GM12875 (cell line): ENCODE measurements at regions not wholly inside any gene's neighbourhood (a gene's known extent, or its start where the extent isn't known, plus 50 kb on each side); places are given as distances from the start of the nearest gene placed in this dataset.

Experiments used
- H3K4me3 ChIP-seq: one replicate; pipeline ENCODE4 v1.5.1; 2011; ENCODE audit warnings: low read depth, low read length, control low read depth
- CTCF ChIP-seq: IDR thresholded peaks from 2 replicates; pipeline ENCODE4 v1.5.1; 2011; ENCODE audit warnings: low read depth, mild to moderate bottlenecking, control low read depth, inconsistent platforms, low read length, moderate library complexity, borderline replicate concordance; ENCODE audit not compliant: insufficient read depth

- TF ChIP-seq CTCF: no peak
- H3K4me3 ChIP-seq: no peak overlapping the region
These were observed 182.2 kb upstream of the KCNIP4 start for GRCh38 chr4:22130741-22131140.

DNA sequence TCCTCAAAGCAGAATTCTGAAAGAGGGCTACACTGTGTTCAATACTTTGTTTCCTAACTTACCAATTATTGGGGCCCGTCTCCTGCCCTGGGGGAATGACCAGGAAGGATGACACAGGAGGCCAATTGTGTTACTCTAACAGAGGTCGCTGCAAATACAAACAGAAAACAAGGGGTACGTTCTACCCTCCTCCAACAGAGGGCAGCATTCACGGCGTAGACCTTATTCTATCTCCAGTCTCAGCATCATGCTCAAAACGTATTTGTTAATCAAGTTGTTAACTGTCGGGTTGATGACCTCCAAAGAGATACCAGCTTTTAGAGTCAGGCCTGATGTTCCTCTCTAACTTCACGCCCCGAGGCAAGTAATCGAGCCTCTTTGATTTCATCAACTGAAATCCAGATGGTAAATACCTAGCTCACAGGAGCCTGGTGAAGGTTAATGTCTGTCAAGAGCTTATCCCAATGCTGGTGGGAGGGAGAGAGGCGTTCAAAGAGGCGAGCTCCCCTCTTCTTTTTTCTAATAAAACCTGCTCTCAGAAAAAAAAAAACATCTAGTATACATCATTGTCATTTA is 181.0 kb upstream of the KCNIP4 start:
- TF ChIP-seq CTCF: peak; percentile 50; the same call in 1 of the 2 replicates

GRCh38 chr4:22122062-22122461 is 173.5 kb upstream of the KCNIP4 start:
- TF ChIP-seq CTCF: no peak
- H3K4me3 ChIP-seq: no peak overlapping the region

More for the DNA sequence above, 181.0 kb upstream of the KCNIP4 start:
- no peak overlapping the region for H3K4me3 ChIP-seq

DNA sequence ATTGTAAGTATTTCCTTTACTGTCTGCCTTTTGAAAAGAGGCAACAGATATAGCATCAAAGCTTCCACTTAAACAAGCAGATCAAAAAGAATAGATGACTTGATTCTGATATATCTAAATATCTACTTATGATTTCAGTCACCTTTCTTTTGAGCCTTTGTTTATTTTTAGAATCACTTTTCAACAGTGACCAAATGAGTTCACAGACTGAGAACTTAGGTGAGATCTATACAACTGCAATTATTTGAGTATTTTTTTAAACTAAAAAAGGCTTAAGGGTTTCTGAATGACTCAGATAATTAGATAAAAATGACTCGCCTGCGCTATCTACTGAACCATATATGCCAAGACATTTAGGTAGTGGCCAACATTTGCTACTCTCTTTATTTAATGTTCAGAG is 166.7 kb upstream of the KCNIP4 start:
- no peak overlapping the region for H3K4me3 ChIP-seq
- no peak for TF ChIP-seq CTCF

DNA sequence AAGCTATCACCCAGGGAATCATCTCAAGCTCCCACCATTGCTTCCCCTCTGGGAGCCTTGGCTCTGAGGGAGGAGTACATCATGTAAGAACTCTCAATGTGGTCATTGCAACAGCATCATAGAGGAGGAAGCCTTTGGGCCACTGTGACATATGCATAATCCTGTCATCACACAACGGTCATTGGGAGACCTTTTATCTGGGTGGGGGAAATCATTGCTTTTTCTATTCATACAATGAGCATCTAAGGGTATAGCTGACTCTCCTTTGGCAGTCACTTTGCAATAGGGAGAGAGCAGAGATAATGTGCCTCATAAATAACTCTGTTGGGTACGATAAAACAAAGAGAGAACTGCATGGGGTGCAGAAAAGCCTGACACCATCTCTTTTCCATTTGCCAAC is 155.2 kb upstream of the KCNIP4 start:
- TF ChIP-seq CTCF: no peak
- H3K4me3 ChIP-seq: no peak overlapping the region

DNA sequence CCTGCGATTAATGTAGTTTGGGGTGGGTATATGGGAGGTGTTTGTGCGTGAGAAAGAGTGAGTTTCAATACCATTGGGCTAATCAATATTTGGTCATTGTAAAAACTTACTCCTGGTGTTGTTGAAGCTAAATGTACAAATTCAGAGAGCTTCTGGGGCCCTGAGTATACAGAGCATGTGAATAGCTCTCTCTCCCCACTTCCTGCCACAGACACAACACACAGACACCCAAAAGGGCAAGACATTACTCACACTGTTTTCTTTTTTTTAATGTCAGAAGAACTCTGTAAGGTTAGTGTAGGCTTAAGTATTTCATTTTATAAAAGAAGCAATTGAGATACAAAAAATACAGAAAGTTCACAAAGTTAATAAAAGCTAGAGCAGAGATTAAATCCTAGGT is 151.3 kb upstream of the KCNIP4 start:
- TF ChIP-seq CTCF: no peak
- no peak overlapping the region for H3K4me3 ChIP-seq

- no peak overlapping the region for H3K4me3 ChIP-seq
- no peak for TF ChIP-seq CTCF
These were observed 149.0 kb upstream of the KCNIP4 start for GRCh38 chr4:22097596-22097995.
